ENCODE measurements at regions not wholly inside any gene's neighbourhood (a gene's known extent, or its start where the extent isn't known, plus 50 kb on each side); places are given as distances from the start of the nearest gene placed in this dataset.
"Not testable (repeated sequence)": the region's sequence is repeated elsewhere in the genome, so short reads cannot be mapped to it uniquely, and the experiment has no call there.

GRCh38 chr13:110001670-110002275, 215.4 kb upstream of the IRS2 start:
- DNase-seq (ENCODE audit: low read depth): peak; percentile 70
- no peak for TF ChIP-seq CTCF (conservative IDR thresholded peaks at IDR 0.05; ENCODE audit: control insufficient read depth, insufficient read depth, low read depth, low read length)
- H3K4me3 ChIP-seq (ENCODE audit: control insufficient read depth, low read depth, low read length): no peak overlapping the region

GRCh38 chr13:110000534-110001345, 214.4 kb upstream of the IRS2 start:
- TF ChIP-seq CTCF (conservative IDR thresholded peaks at IDR 0.05; ENCODE audit: control insufficient read depth, insufficient read depth, low read depth, low read length): no peak
- H3K4me3 ChIP-seq (ENCODE audit: control insufficient read depth, low read depth, low read length): no peak overlapping the region
- peak; percentile 25 for DNase-seq (ENCODE audit: low read depth)

GRCh38 chr13:109999659-110000533, 213.5 kb upstream of the IRS2 start:
- no peak for TF ChIP-seq CTCF (conservative IDR thresholded peaks at IDR 0.05; ENCODE audit: control insufficient read depth, insufficient read depth, low read depth, low read length)
- no peak for DNase-seq (ENCODE audit: low read depth)
- no peak overlapping the region for H3K4me3 ChIP-seq (ENCODE audit: control insufficient read depth, low read depth, low read length)

- DNase-seq (ENCODE audit: low read depth): peak; percentile 79
- H3K4me3 ChIP-seq (ENCODE audit: control insufficient read depth, low read depth, low read length): no peak overlapping the region
- no peak for TF ChIP-seq CTCF (conservative IDR thresholded peaks at IDR 0.05; ENCODE audit: control insufficient read depth, insufficient read depth, low read depth, low read length)
These were observed 212.5 kb upstream of the IRS2 start for GRCh38 chr13:109998684-109999533.

- H3K4me3 ChIP-seq (ENCODE audit: control insufficient read depth, low read depth, low read length): no peak overlapping the region
- no peak for DNase-seq (ENCODE audit: low read depth)
- TF ChIP-seq CTCF (conservative IDR thresholded peaks at IDR 0.05; ENCODE audit: control insufficient read depth, insufficient read depth, low read depth, low read length): no peak
These were observed 211.7 kb upstream of the IRS2 start for GRCh38 chr13:109998037-109998436.

GRCh38 chr13:109997056-109997595, 210.7 kb upstream of the IRS2 start:
- DNase-seq (ENCODE audit: low read depth); H3K4me3 ChIP-seq (ENCODE audit: control insufficient read depth, low read depth, low read length): not testable (repeated sequence)

Measured in fibroblast of mammary gland (primary cell).